ENCODE measurements at regions not wholly inside any gene's neighbourhood (a gene's known extent, or its start where the extent isn't known, plus 50 kb on each side); places are given as distances from the start of the nearest gene placed in this dataset.

- DNase-seq: peak; percentile 7
These were observed 105.6 kb downstream of the SPRY2 start for GRCh38 chr13:80235166-80235966.

GRCh38 chr13:80227645-80228044, 113.3 kb downstream of the SPRY2 start:
- no peak for DNase-seq

- no peak for DNase-seq
These were observed 114.3 kb downstream of the SPRY2 start for GRCh38 chr13:80226645-80227044.

GRCh38 chr13:80224468-80224867, 116.5 kb downstream of the SPRY2 start:
- no peak for DNase-seq

- no peak for DNase-seq
These were observed 123.1 kb downstream of the SPRY2 start for GRCh38 chr13:80217614-80218456.

- DNase-seq: no peak
These were observed 125.6 kb downstream of the SPRY2 start for GRCh38 chr13:80215368-80215767.

- DNase-seq: no peak
These were observed 126.4 kb downstream of the SPRY2 start for GRCh38 chr13:80214521-80214991.

GRCh38 chr13:80214050-80214449, 126.9 kb downstream of the SPRY2 start:
- no peak for DNase-seq

- no peak for DNase-seq
These were observed 127.7 kb downstream of the SPRY2 start for GRCh38 chr13:80213201-80213600.

- no peak for DNase-seq
These were observed 129.4 kb downstream of the SPRY2 start for GRCh38 chr13:80211566-80211965.

- DNase-seq: no peak
These were observed 136.3 kb downstream of the SPRY2 start for GRCh38 chr13:80204642-80205041.

- no peak for DNase-seq
These were observed 137.4 kb downstream of the SPRY2 start for GRCh38 chr13:80203496-80203895.

GRCh38 chr13:80201694-80202468, 139.0 kb downstream of the SPRY2 start:
- no peak for DNase-seq

- DNase-seq: no peak
These were observed 141.2 kb downstream of the SPRY2 start for GRCh38 chr13:80199585-80200292.

- no peak for DNase-seq
These were observed 141.9 kb downstream of the SPRY2 start for GRCh38 chr13:80199067-80199466.

GRCh38 chr13:80196756-80197155, 144.2 kb downstream of the SPRY2 start:
- DNase-seq: no peak

- no peak for DNase-seq
These were observed 145.3 kb downstream of the SPRY2 start for GRCh38 chr13:80195649-80196048.

GRCh38 chr13:80189889-80190597, 150.9 kb downstream of the SPRY2 start:
- no peak for DNase-seq

GRCh38 chr13:80180740-80181355, 160.1 kb downstream of the SPRY2 start:
- no peak for DNase-seq

GRCh38 chr13:80177327-80177726, 163.6 kb downstream of the SPRY2 start:
- DNase-seq: no peak

- DNase-seq: peak; percentile 35
These were observed 167.7 kb downstream of the SPRY2 start for GRCh38 chr13:80173224-80173623.

Data from midbrain (tissue), 1 donor.